IPS-NIHi7 (cell line): ENCODE measurements at regions not wholly inside any gene's neighbourhood (a gene's known extent, or its start where the extent isn't known, plus 50 kb on each side); places are given as distances from the start of the nearest gene placed in this dataset.
"Not testable (repeated sequence)": the region's sequence is repeated elsewhere in the genome, so short reads cannot be mapped to it uniquely, and the experiment has no call there.

Experiments used
- DNase-seq: peaks from one replicate; pipeline ENCODE4 v3.0.0; 2012; ENCODE audit warnings: mixed read lengths; ENCODE audit errors: extremely low spot score

GRCh38 chr4:189084671-189085070 lies 856.0 kb upstream of the FRG1 start:
- DNase-seq: no peak

- no peak for DNase-seq
Observed at GRCh38 chr4:189087971-189088370, 852.7 kb upstream of the FRG1 start.

DNA sequence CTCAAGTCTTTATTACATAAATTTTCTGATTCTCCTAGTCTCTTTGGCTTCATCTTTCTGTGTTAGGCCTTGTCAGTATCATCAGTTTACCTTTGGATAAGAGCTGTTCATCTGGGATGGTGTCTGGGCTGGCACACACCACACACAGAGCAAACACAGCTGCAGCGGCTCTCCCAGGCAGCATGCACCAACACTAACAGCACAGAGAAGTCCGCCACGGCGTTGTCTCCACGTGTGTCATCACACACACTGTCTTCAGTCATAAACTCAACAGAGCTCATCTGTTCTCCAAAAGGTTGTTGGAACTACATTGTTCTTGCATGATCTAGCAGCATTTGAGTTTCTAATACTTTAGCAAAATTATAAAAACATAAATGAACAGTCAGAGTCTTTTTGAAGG lies 851.9 kb upstream of the FRG1 start:
- DNase-seq: no peak

GRCh38 chr4:189090174-189090814 lies 850.4 kb upstream of the FRG1 start:
- peak; percentile 75 for DNase-seq

DNA sequence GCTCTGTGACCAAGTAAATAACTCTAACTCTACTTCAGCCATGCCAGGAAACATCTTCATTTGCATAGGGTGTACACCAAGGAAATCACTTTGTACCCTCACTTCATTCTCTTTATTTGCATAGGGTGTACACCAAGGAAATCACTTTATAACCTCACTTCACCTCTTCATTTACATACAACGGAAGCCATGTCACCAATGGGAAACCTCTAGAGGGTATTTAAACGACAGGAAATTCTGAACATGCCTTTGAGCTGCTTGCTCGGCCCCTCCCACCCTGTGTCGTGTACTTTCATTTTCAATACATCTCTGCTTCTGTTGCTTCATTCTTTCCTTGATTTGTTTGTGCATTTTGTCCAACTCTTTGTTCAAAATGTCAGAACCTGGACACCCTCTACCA lies 848.1 kb upstream of the FRG1 start:
- DNase-seq: no peak

DNA sequence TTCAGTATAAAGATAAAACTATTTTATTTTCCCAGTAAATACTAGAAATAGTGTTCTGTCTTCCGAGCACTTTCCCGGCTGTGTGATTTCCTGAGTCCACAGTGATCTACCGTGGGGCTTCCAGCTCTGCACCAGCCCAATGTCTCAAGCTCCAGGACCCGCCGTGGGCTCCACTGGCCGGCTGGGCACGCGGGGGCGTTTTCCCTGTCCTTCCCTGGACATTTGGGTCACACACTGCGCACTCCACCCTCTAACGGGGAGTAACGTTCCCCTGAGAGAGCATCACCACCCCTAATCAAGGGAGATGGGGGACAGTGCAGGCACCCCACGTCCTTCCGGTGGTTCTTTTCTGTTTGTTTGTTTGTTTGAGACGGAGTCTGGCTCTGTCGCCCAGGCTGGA lies 844.6 kb upstream of the FRG1 start:
- no peak for DNase-seq

- DNase-seq: peak; percentile 75
Observed at GRCh38 chr4:189096717-189097116, 844.0 kb upstream of the FRG1 start.

DNA sequence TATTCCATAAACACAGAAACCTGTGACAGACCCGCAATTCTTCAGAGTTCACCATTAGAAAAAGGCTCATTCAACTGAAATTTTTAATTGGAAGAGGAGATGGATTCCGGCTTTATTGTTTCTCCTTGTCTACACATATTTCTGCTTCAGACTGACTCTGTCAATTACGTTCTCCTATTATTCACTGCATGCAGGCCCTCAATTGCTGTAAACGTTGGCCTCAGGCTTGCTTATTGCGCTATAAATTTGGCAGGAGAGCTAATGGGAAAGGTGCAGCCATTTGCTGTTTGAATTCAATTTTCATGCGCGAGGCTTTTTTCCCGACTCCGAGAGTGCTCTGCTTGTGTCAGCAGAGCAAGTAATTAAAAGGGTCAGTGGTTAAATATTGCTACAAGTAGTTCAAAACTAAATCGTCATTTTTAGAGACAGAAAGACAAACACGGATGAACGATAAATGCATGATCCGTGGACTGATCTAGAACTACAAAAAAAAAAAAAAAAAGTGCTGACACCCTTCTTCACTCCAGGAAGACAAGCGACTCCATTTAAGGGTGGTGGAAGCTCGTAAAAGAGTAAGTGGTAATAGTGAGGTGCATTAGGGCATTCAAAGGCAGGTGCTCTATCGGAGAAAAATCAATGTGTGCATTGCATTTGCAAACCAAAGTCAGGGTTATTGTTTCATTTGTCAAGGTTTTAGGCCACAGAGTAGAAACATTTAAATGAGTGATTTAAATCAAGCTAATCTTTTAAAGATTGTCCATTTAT lies 841.6 kb upstream of the FRG1 start:
- no peak for DNase-seq

GRCh38 chr4:189113389-189113888 lies 827.2 kb upstream of the FRG1 start:
- no peak for DNase-seq

- no peak for DNase-seq
Observed at GRCh38 chr4:189117426-189117825, 823.2 kb upstream of the FRG1 start.

DNA sequence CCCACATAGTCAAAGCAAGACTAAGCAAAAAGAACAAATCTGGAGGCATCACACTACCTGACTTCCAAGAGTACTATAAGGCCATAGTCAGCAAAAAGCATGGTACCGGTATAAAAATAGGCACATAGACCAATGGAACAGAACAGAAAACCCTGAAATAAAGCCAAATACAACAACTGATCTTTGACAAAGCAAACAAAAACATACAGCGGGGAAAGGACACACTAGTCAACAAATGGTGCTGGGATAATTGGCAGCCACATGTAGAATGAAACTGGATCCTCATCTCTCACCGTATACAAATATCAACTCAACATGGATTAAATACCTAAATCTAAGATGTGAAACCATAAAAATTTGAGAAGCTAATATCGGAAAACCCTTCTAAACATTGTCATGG lies 819.3 kb upstream of the FRG1 start:
- no peak for DNase-seq

- DNase-seq: peak; percentile 37
Observed at GRCh38 chr4:189124149-189124758, 816.4 kb upstream of the FRG1 start.

DNA sequence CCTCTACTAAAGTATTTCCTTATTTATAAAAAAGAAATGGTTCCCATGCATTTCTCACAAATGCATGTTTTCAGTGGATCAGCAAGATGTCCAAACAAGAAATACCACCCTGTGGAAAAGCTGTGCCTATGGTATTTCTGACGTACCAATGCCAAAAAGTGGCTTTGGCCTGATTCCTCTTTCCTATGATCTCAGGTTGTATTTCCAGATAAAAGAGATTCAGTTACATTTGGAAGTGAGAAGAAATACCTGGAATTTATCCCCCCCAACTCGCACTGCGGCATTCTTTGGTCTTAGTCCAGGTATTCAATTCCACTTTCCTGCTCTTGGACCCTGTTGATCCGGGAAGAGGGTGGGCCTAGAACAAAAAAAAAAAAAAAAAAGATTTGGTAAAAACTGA lies 815.9 kb upstream of the FRG1 start:
- no peak for DNase-seq

DNA sequence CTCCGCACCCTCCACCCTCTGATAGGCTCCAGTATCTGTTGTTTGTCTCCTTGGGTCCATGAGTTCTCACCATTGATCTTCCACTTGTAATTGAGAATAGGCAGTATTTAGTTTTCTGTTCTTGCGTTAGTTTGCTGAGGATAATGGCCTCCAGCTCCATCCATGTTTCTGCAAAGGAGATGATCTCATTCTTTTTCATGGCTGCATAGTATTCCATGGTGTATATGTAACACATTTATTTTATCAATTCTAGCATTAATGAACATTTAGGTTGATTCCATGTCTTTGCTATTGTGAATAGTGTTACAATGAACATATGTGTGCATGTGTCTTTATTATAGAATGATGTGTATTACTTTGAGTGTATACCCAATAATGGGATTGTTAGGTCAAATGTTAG lies 814.6 kb upstream of the FRG1 start:
- DNase-seq: no peak

GRCh38 chr4:189128341-189128740 lies 812.3 kb upstream of the FRG1 start:
- DNase-seq: no peak

DNA sequence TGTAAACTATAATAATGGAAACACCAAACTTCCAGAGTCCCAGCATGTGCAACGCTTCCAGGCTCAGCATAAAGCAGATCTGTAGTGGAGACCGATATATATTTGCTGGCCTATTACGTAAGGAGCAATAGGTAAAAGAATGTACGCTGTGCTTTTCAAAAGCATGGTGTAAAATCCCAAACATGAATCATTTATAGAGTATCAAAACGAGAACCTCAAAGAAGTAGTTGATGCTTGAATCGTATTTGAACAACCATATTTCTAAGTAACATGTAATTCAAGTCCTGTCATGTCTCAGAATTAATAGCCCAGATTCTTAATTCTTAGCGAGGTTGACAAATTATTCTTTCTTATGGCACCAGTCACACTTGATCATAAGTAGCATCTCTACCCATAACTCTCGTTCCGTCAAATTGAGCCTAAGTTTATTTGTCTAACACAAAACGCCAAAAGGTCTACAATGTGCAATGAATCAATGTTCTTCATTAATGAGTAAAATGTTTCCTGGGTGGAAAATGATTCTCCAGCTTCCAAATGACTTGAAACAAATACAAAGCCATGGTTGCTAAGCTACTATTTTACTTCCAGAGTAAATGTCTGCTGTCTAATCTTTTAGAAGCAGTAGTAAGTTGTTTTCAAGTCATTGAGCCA lies 811.5 kb upstream of the FRG1 start:
- DNase-seq: no peak

DNA sequence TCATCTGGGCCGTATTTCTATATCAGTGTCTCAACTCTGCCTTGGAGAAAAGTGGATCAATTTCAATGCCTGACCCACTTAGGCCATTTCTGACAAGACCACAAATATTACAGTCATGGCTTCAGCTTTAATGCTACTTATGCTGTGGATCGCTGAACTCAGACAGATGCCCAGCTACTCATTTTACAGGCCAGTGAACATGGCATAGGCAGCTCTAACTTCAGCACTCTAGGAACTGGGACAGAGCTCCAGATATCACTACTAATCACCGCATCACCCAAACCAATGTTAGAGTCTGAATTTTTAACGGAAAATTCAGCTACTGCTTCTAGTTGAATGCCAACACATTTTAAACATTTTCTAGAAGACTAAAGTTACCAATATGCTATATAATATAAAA lies 809.6 kb upstream of the FRG1 start:
- DNase-seq: no peak

- DNase-seq: no peak
Observed at GRCh38 chr4:189136462-189136861, 804.2 kb upstream of the FRG1 start.

GRCh38 chr4:189143263-189143952 lies 797.3 kb upstream of the FRG1 start:
- no peak for DNase-seq

- DNase-seq: no peak
Observed at GRCh38 chr4:189147005-189147929, 793.4 kb upstream of the FRG1 start.

DNA sequence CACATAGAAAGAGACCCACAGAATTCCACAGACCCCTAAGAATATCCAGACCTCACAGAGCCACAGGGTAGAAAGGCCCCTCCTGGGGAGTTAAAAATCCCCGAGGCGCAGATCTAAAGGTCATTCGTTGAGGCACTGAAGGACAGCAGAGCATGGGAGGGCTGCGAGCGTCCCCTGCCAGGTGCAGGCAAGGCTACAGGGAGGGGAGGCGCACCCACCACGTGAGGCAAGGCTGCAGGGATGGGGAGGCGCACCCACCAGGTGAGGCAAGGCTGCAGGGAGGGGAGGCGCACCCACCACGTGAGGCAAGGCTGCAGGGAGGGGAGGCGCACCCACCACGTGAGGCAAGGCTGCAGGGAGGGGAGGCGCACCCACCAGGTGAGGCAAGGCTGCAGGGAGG lies 785.6 kb upstream of the FRG1 start:
- not testable (repeated sequence) for DNase-seq
